Parathyroid adenoma (tissue), 2 donors: ENCODE measurements at regions not wholly inside any gene's neighbourhood (a gene's known extent, or its start where the extent isn't known, plus 50 kb on each side); places are given as distances from the start of the nearest gene placed in this dataset.

Source experiments
- H2AFZ ChIP-seq: fragments of 300-600 bp; sonication (generic); one replicate; pipeline ENCODE4 v1.7.0; 2017; ENCODE audit warnings: antibody characterized with exemption, mild to moderate bottlenecking
- H3K27ac ChIP-seq: fragments of 300-600 bp; sonication (generic); one replicate; pipeline ENCODE4 v1.7.0; 2017
- H3K27me3 ChIP-seq: fragments of 300-600 bp; sonication (generic); one replicate; pipeline ENCODE4 v1.7.0; 2017; ENCODE audit warnings: low read length; ENCODE audit not compliant: control insufficient read depth, insufficient read depth
- H3K36me3 ChIP-seq: fragments of 300-600 bp; sonication (generic); one replicate; pipeline ENCODE4 v1.7.0; 2017; ENCODE audit warnings: low read length; ENCODE audit not compliant: control insufficient read depth, insufficient read depth
- H3K4me1 ChIP-seq: fragments of 300-600 bp; sonication (generic); one replicate; pipeline ENCODE4 v1.7.0; 2017; ENCODE audit warnings: control low read depth
- H3K4me2 ChIP-seq: fragments of 300-600 bp; sonication (generic); one replicate; pipeline ENCODE4 v1.7.0; 2017; ENCODE audit warnings: low read length
- H3K4me3 ChIP-seq: fragments of 300-600 bp; sonication (generic); one replicate; pipeline ENCODE4 v1.7.0; 2017; ENCODE audit warnings: low read depth, low read length
- H3K79me2 ChIP-seq: fragments of 300-600 bp; sonication (generic); one replicate; pipeline ENCODE4 v1.7.0; 2017; ENCODE audit warnings: control low read depth
- H3K9ac ChIP-seq: fragments of 300-600 bp; sonication (generic); one replicate; pipeline ENCODE4 v1.7.0; 2017; ENCODE audit warnings: mild to moderate bottlenecking
- H3K9me3 ChIP-seq: fragments of 300-600 bp; sonication (generic); one replicate; pipeline ENCODE4 v1.7.0; 2017; ENCODE audit warnings: low read length; ENCODE audit not compliant: control insufficient read depth
- TF ChIP-seq, protein P1 (sequence below): fragments of 300-600 bp; sonication (generic); IDR thresholded peaks from one replicate; pipeline ENCODE4 v1.7.0; 2017; ENCODE audit warnings: antibody characterized with exemption, mild to moderate bottlenecking
- donor health status: primary hyperparathyroidism.

DNA sequence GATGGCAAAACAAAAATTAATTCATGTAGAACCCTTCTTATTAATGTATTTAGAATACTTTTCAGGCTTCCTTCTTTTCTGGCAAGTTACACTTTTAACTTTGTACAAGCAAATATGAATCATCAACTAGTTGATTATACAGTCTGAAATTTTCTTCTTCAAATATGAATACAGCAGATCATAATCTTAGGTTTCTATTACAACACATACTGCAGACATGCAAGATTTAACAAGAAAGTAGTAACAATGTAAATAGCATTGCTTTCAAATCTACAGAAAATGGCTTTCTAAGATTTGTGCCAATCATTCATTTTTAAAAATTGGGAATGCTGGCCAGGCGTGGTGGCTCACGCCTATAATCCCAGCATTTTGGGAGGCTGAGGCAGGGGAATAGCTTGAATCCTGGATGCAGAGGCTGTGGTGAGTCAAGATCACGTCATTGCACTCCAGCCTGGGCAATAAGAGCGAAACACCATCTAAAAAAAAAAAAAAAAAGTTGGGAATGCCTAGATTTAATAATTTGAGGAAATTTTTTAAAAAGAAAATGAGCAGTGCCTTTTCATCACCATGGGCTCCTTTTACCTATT lies 68.4 kb upstream of the DPYD start:
- TF ChIP-seq, protein P1, sequence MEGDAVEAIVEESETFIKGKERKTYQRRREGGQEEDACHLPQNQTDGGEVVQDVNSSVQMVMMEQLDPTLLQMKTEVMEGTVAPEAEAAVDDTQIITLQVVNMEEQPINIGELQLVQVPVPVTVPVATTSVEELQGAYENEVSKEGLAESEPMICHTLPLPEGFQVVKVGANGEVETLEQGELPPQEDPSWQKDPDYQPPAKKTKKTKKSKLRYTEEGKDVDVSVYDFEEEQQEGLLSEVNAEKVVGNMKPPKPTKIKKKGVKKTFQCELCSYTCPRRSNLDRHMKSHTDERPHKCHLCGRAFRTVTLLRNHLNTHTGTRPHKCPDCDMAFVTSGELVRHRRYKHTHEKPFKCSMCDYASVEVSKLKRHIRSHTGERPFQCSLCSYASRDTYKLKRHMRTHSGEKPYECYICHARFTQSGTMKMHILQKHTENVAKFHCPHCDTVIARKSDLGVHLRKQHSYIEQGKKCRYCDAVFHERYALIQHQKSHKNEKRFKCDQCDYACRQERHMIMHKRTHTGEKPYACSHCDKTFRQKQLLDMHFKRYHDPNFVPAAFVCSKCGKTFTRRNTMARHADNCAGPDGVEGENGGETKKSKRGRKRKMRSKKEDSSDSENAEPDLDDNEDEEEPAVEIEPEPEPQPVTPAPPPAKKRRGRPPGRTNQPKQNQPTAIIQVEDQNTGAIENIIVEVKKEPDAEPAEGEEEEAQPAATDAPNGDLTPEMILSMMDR = no peak

DNA sequence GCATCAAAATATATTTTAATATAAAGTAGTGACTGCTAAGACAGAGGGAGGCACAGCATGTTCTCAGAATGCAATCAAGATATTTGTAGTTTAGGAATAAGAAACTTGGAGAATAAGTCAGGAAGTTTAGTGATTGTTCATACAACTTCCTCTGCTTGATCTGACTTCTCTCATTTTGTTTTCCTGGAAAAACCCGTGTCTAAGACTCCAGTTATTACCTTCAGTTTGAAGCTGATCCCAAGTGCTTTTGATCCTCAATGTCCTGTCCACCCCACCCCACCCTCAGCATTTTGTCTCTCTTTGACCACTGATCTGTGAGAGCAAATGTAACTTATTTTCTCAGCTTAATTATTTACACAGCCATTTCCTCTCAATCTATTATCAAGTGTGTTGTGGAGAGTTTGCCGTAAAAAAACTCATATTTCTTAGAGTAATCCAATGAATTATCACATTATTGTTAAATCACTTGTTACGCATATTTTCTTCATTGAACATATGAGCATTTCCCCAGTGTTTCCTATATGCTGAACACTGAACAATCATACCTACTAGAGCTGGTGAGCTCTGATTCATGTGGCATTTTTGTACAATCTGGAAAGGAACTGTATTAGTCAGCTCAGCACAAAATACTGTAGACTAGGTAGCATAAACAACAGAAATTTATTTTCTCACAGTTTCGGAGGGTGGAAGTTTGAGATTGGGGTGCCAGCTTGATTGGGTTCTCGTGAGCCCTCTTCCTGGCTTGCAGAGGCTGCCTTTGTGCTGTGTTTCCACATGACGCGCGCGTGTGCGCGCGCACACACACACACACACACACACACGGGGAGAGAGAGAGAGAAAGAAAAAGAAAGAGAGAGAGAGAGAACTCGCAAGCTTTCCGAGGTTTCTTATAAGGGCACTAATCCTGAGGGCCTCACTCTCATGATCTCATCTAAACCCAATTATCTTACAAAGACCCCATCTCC lies 65.5 kb upstream of the DPYD start:
- TF ChIP-seq, protein P1 = no peak
- Histone ChIP-seq H3K27ac (no peak overlapping the region), H3K79me2 (no peaks in the 10 kb centered on the region), H2AFZ (no peak overlapping the region), H3K36me3 (no peaks in the 10 kb centered on the region), H3K4me2 (no peak overlapping the region), H3K4me3 (no peak overlapping the region), H3K27me3 (no peaks in the 10 kb centered on the region), H3K4me1 (no peaks in the 10 kb centered on the region), H3K9me3 (no peaks in the 10 kb centered on the region), H3K9ac (no peak overlapping the region)

More for the DNA sequence above, 68.4 kb upstream of the DPYD start:
- H2AFZ ChIP-seq = no peak overlapping the region
- H3K4me2 ChIP-seq = no peak overlapping the region
- no peak overlapping the region for H3K27ac ChIP-seq
- H3K9ac ChIP-seq = no peak overlapping the region
- no peaks in the 10 kb centered on the region for H3K4me1 ChIP-seq
- H3K36me3 ChIP-seq = no peaks in the 10 kb centered on the region
- no peak overlapping the region for H3K4me3 ChIP-seq
- no peaks in the 10 kb centered on the region for H3K27me3 ChIP-seq
- H3K9me3 ChIP-seq = no peaks in the 10 kb centered on the region
- no peaks in the 10 kb centered on the region for H3K79me2 ChIP-seq

DNA sequence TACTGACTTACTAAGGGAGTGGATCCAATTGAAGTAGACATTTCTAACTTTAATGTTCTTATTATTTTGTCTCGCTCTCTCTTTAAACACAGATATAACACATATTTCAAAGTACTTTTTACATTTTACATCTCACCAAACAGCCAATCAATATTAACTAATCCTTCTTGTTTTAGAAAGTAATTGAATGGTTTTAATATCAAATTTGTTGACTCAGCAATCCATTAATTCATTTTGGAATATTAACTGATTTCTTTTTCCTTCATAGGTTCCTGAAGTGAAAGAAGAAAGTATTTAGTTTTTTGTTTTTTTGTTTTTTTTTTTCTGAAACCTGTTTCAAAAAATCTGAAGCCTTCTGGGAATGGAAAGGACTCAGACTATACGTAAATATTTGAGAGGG lies 62.3 kb upstream of the DPYD start:
- H3K36me3 ChIP-seq = no peaks in the 10 kb centered on the region

DNA sequence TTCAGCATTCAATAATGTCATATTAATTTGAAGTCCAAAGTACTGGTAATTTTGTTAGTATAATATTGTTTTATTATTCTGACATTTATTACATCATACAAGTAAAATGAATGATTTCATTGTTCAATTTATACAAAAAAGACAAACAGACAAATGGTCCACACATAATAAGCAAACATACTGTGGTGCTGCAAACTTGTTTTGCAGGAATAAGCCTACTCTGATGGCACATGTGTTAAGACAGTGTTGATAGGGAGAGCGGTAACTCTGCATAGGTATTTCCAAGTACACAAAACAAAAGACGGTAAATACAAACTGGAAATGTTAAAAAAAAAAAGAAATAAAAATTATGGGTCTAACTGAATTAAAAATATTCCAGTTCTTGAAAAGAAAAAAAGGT lies 59.7 kb upstream of the DPYD start:
- H3K4me3 ChIP-seq = no peak overlapping the region
- no peak overlapping the region for H2AFZ ChIP-seq
- no peak overlapping the region for H3K27ac ChIP-seq
- TF ChIP-seq, protein P1 = no peak
- H3K9ac ChIP-seq = no peak overlapping the region
- no peaks in the 10 kb centered on the region for H3K9me3 ChIP-seq
- H3K4me1 ChIP-seq = no peaks in the 10 kb centered on the region
- no peaks in the 10 kb centered on the region for H3K27me3 ChIP-seq
- no peaks in the 10 kb centered on the region for H3K36me3 ChIP-seq
- no peaks in the 10 kb centered on the region for H3K79me2 ChIP-seq
- no peak overlapping the region for H3K4me2 ChIP-seq

More for the DNA sequence above, 62.3 kb upstream of the DPYD start:
- Histone ChIP-seq H3K4me1 (no peaks in the 10 kb centered on the region), H3K4me2 (no peak overlapping the region), H3K4me3 (no peak overlapping the region), H3K9ac (no peak overlapping the region), H3K9me3 (no peaks in the 10 kb centered on the region), H2AFZ (no peak overlapping the region), H3K27ac (no peak overlapping the region), H3K79me2 (no peaks in the 10 kb centered on the region), H3K27me3 (no peaks in the 10 kb centered on the region)
- TF ChIP-seq, protein P1 = no peak
